CD14-positive monocyte (primary cell): ENCODE measurements at regions not wholly inside any gene's neighbourhood (a gene's known extent, or its start where the extent isn't known, plus 50 kb on each side); places are given as distances from the start of the nearest gene placed in this dataset.

ENCODE experiments used
- DNase-seq, 3 donors: peaks; one replicate each; pipeline ENCODE4 v3.0.0-alpha.2; 2011 to 2022
- H2AFZ ChIP-seq: 2 replicates; pipeline ENCODE4 v1.6.0; 2012; ENCODE audit warnings: mild to moderate bottlenecking, low read depth, low read length, inconsistent platforms; ENCODE audit not compliant: insufficient read depth, poor library complexity, severe bottlenecking
- H3K27ac ChIP-seq, 2 donors: 1 replicate in 1 of 2; 2 replicates in 1 of 2; pipeline ENCODE4 v1.5.1; 2012 to 2013; ENCODE audit warnings: low read length in 2 of 2, control low read depth in 1 of 2, inconsistent platforms in 1 of 2, low read depth in 1 of 2, mild to moderate bottlenecking in 1 of 2
- H3K27me3 ChIP-seq, 2 donors: one replicate each; pipeline versions ENCODE4 v1.6.0 to v1.6.1; 2011 to 2013; ENCODE audit warnings: low read length in 2 of 2; ENCODE audit not compliant: control insufficient read depth in 2 of 2, insufficient read depth in 2 of 2
- H3K36me3 ChIP-seq, 2 donors: replicated peaks in 1 of 2; 1 replicate in 1 of 2; 2 replicates in 1 of 2; pipeline versions ENCODE4 v1.5.1 to v1.6.1; 2012 to 2013; ENCODE audit warnings: low read length in 2 of 2, control low read depth in 1 of 2, inconsistent platforms in 1 of 2, mild to moderate bottlenecking in 1 of 2; ENCODE audit not compliant: insufficient read depth in 2 of 2, control insufficient read depth in 1 of 2
- H3K4me1 ChIP-seq, 2 donors: 1 replicate in 1 of 2; 2 replicates in 1 of 2; pipeline versions ENCODE4 v1.5.1 to v1.6.1; 2012 to 2013; ENCODE audit warnings: low read length in 2 of 2, control low read depth in 1 of 2, inconsistent platforms in 1 of 2, mild to moderate bottlenecking in 1 of 2, moderate library complexity in 1 of 2; ENCODE audit not compliant: insufficient read depth in 2 of 2, control insufficient read depth in 1 of 2
- H3K4me2 ChIP-seq: replicated peaks from 2 replicates; pipeline ENCODE3; 2012; ENCODE audit warnings: low read length, moderate library complexity, mild to moderate bottlenecking; ENCODE audit not compliant: poor library complexity, severe bottlenecking; ENCODE audit errors: extremely low read depth
- H3K4me3 ChIP-seq, 3 experiments: fragments of 200-600 bp in 1 of 3; sonication (generic) in 1 of 3; replicated peaks in 1 of 3; 1 replicate in 2 of 3; 2 replicates in 1 of 3; pipeline ENCODE4 v1.5.1; 2011 to 2013; ENCODE audit warnings: low read length in 3 of 3, mild to moderate bottlenecking in 3 of 3, control low read depth in 2 of 3, low read depth in 2 of 3, inconsistent platforms in 1 of 3, moderate library complexity in 1 of 3
- H3K79me2 ChIP-seq: 2 replicates; pipeline ENCODE4 v1.6.0; 2012; ENCODE audit warnings: mild to moderate bottlenecking, control low read depth, inconsistent platforms, low read length, moderate library complexity; ENCODE audit not compliant: insufficient read depth
- H3K9ac ChIP-seq: 2 replicates; pipeline ENCODE4 v1.6.0; 2017; ENCODE audit warnings: low read length, mild to moderate bottlenecking; ENCODE audit not compliant: insufficient read depth, poor library complexity, severe bottlenecking
- H3K9me3 ChIP-seq, 2 donors: replicated peaks in 1 of 2; 1 replicate in 1 of 2; 2 replicates in 1 of 2; pipeline versions ENCODE4 v1.5.1 to v1.6.1; 2012 to 2013; ENCODE audit warnings: low read length in 2 of 2, control low read depth in 1 of 2; ENCODE audit not compliant: control insufficient read depth in 1 of 2, insufficient read depth in 1 of 2
- H4K20me1 ChIP-seq: 2 replicates; pipeline ENCODE4 v1.6.0; 2012; ENCODE audit warnings: mild to moderate bottlenecking, low read length, control low read depth, moderate library complexity; ENCODE audit not compliant: insufficient read depth
- H3K27ac Mint-ChIP-seq, 7 donors: one replicate each; pipeline ENCODE4 v1.8.0; 2020; ENCODE audit warnings: mild to moderate bottlenecking in 7 of 7, mixed read lengths in 7 of 7, moderate library complexity in 6 of 7, inconsistent platforms in 2 of 7
- H3K27me3 Mint-ChIP-seq, 3 donors: one replicate each; pipeline ENCODE4 v1.8.0; 2021 to 2022; ENCODE audit warnings: low read depth in 3 of 3, mild to moderate bottlenecking in 3 of 3, mixed read lengths in 3 of 3, moderate library complexity in 3 of 3, inconsistent platforms in 1 of 3
- H3K36me3 Mint-ChIP-seq, 2 donors: one replicate each; pipeline ENCODE4 v1.8.0; 2020; ENCODE audit warnings: mixed read lengths in 2 of 2, inconsistent platforms in 1 of 2, mild to moderate bottlenecking in 1 of 2
- H3K4me1 Mint-ChIP-seq: one replicate; pipeline ENCODE4 v1.8.0; 2020; ENCODE audit warnings: mild to moderate bottlenecking, mixed read lengths
- H3K4me3 Mint-ChIP-seq, 2 donors: one replicate each; pipeline ENCODE4 v1.8.0; 2020; ENCODE audit warnings: mild to moderate bottlenecking in 2 of 2, mixed read lengths in 2 of 2, moderate library complexity in 1 of 2
- H3K9me3 Mint-ChIP-seq, 7 donors: one replicate each; pipeline ENCODE4 v1.8.0; 2020 to 2022; ENCODE audit warnings: mixed read lengths in 7 of 7, mild to moderate bottlenecking in 6 of 7, moderate library complexity in 6 of 7, inconsistent platforms in 2 of 7
- CTCF ChIP-seq: fragments of 200-600 bp; IDR thresholded peaks from one replicate; pipeline ENCODE4 v1.8.0; 2022; ENCODE audit warnings: antibody characterized with exemption, mild to moderate bottlenecking
- WGBS: methylation state at CpG from one replicate; pipeline ENCODE4 v1.1.5; 2013; ENCODE audit warnings: missing lambda C conversion rate; ENCODE audit not compliant: insufficient coverage; 5-methylcytosine and 5-hydroxymethylcytosine counted together
- intact Hi-C, 2 donors: fragments of 100-400 bp; cut with micrococcal nuclease; formaldehyde crosslinking; loops; one replicate each; pipeline versions ENCODE4 v1.15.0 to v1.15.1; 2023

- Histone ChIP-seq H3K4me1 (no peaks in the 10 kb centered on the region), H3K9ac (no peak overlapping the region), H3K4me3 (no peak overlapping the region), H3K27me3 (no peaks in the 10 kb centered on the region), H3K79me2 (no peaks in the 10 kb centered on the region), H4K20me1 (no peaks in the 10 kb centered on the region), H3K9me3 (no peaks in the 10 kb centered on the region), H3K4me2 (no peak overlapping the region), H3K27ac (no peak overlapping the region), H3K36me3 (no peaks in the 10 kb centered on the region), H2AFZ (no peak overlapping the region)
- H3K9me3 Mint-ChIP-seq = no peaks in the 10 kb centered on the region
- peaks cover 0 to 4% (median 2%) of the 10 kb centered on the region in 3 donors for H3K27me3 Mint-ChIP-seq
- H3K4me3 Mint-ChIP-seq = no peak overlapping the region
- no peak for TF ChIP-seq CTCF
- no peak for DNase-seq
- H3K36me3 Mint-ChIP-seq = no peaks in the 10 kb centered on the region
- 83% methylated on average over 8 of the region's 9 CpGs for WGBS
- intact Hi-C loops = no loop called here
- H3K27ac Mint-ChIP-seq = no peak overlapping the region
- H3K4me1 Mint-ChIP-seq = no peaks in the 10 kb centered on the region
Observed at GRCh38 chr5:4942831-4943178, 197.3 kb upstream of the ADAMTS16 start.

- Histone ChIP-seq H2AFZ (no peak overlapping the region), H3K9ac (no peak overlapping the region), H3K4me1 (no peaks in the 10 kb centered on the region), H3K27ac (no peak overlapping the region), H3K4me2 (no peak overlapping the region), H3K4me3 (no peak overlapping the region), H3K36me3 (no peaks in the 10 kb centered on the region), H3K9me3 (no peaks in the 10 kb centered on the region), H3K79me2 (no peaks in the 10 kb centered on the region), H4K20me1 (no peaks in the 10 kb centered on the region), H3K27me3 (no peaks in the 10 kb centered on the region)
- no peak overlapping the region for H3K27ac Mint-ChIP-seq
- no peaks in the 10 kb centered on the region for H3K4me1 Mint-ChIP-seq
- no peak for DNase-seq
- no peaks in the 10 kb centered on the region for H3K36me3 Mint-ChIP-seq
- peaks cover 0 to 2% (median 2%) of the 10 kb centered on the region in 3 donors for H3K27me3 Mint-ChIP-seq
- no peak overlapping the region for H3K4me3 Mint-ChIP-seq
- H3K9me3 Mint-ChIP-seq = peaks cover 0 to 1% (median 0%) of the 10 kb centered on the region in 7 donors
- WGBS = 76% methylated on average over 2 of the region's 7 CpGs
- intact Hi-C loops = no loop called here
- no peak for TF ChIP-seq CTCF
Observed at GRCh38 chr5:4945296-4945695, 194.8 kb upstream of the ADAMTS16 start.
